Panc1 (cell line): ENCODE measurements at regions not wholly inside any gene's neighbourhood (a gene's known extent, or its start where the extent isn't known, plus 50 kb on each side); places are given as distances from the start of the nearest gene placed in this dataset.

Experiments used
- ATAC-seq: fragments of 200-7000 bp; cut with Tn5 transposase; 2 replicates; pipeline ENCODE4 v1.9.1; 2020; ENCODE audit warnings: mild to moderate bottlenecking, moderate library complexity
- BruUV-seq: library from RNA; stranded (reverse); fragments of 400-500 nt; replicated peaks from 2 replicates; lab custom pipeline; 2021; lab: Mats Ljungman, UMichigan
- CTCF ChIA-PET: fragments of 300-600 bp; sonication (Branson Sonifier 250); formaldehyde crosslinking; loops from one replicate; lab custom pipeline; 2022; ENCODE audit warnings: antibody characterized with exemption; lab: Charles Lee
- POLR2A ChIA-PET: fragments of 300-600 bp; sonication (Branson Sonifier 250); formaldehyde crosslinking; loops from one replicate; lab custom pipeline; 2022; ENCODE audit warnings: antibody characterized with exemption; lab: Charles Lee
- DNase-seq: peaks from one replicate; pipeline ENCODE4 v3.0.0-alpha.2; 2010; ENCODE audit warnings: low read depth, low spot score
- H3K27ac ChIP-seq: 2 replicates; pipeline ENCODE4 v1.5.1; 2011; ENCODE audit warnings: mild to moderate bottlenecking, low read length, inconsistent platforms
- H3K27me3 ChIP-seq: fragments of 200-500 bp; sonication (Bioruptor generic); 2 replicates; pipeline ENCODE4 v1.6.0; 2014; ENCODE audit warnings: low read length, inconsistent platforms; ENCODE audit not compliant: control insufficient read depth, insufficient read depth
- H3K36me3 ChIP-seq: fragments of 200-500 bp; sonication (Bioruptor generic); 2 replicates; pipeline ENCODE4 v1.5.1; 2014; ENCODE audit warnings: inconsistent platforms, mild to moderate bottlenecking, low read length, moderate library complexity; ENCODE audit not compliant: control insufficient read depth, insufficient read depth
- H3K4me1 ChIP-seq: 2 replicates; pipeline ENCODE4 v1.5.1; 2011; ENCODE audit warnings: inconsistent platforms, mild to moderate bottlenecking, low read length, moderate library complexity; ENCODE audit not compliant: control insufficient read depth, insufficient read depth
- H3K4me3 ChIP-seq, 2 experiments: 2 replicates each; pipeline ENCODE4 v1.5.1; 2011 to 2012; ENCODE audit warnings: low read depth in 2 of 2, low read length in 2 of 2, mild to moderate bottlenecking in 2 of 2, inconsistent platforms in 1 of 2, moderate library complexity in 1 of 2
- H3K9me3 ChIP-seq: fragments of 200-500 bp; sonication (Bioruptor generic); 2 replicates; pipeline ENCODE4 v1.5.1; 2014; ENCODE audit warnings: low read depth, mild to moderate bottlenecking, inconsistent platforms, low read length, moderate library complexity; ENCODE audit not compliant: control insufficient read depth, insufficient read depth
- POLR2AphosphoS5 ChIP-seq: IDR thresholded peaks from 2 replicates; pipeline ENCODE4 v1.6.1; 2012; ENCODE audit warnings: mild to moderate bottlenecking, low read depth, low read length, moderate library complexity
- REST ChIP-seq, 2 experiments: IDR thresholded peaks; 2 replicates each; pipeline ENCODE4 v1.6.1; 2011 to 2012; ENCODE audit warnings: low read depth in 2 of 2, control low read depth in 1 of 2, low read length in 1 of 2, mild to moderate bottlenecking in 1 of 2, moderate library complexity in 1 of 2; ENCODE audit not compliant: insufficient read depth in 1 of 2
- SIN3A ChIP-seq: IDR thresholded peaks from 2 replicates; pipeline ENCODE4 v1.6.1; 2012; ENCODE audit warnings: low read depth, mild to moderate bottlenecking, low read length, moderate library complexity, borderline replicate concordance; ENCODE audit not compliant: insufficient read depth
- TCF7L2 ChIP-seq: IDR thresholded peaks from 2 replicates; pipeline ENCODE4 v1.6.1; 2011; ENCODE audit warnings: mild to moderate bottlenecking, low read depth, low read length, inconsistent platforms
- in situ Hi-C: cut with HindIII; loops from 2 replicates; pipeline ENCODE4 v1.10.0; 2016; ENCODE audit warnings: low sequenced_read_pairs, low pct_unique_long_range_greater_than_20kb
- intact Hi-C: fragments of 100-400 bp; cut with micrococcal nuclease; formaldehyde crosslinking; loops from one replicate; pipeline ENCODE4 v1.10.0; 2022; ENCODE audit not compliant: unreplicated experiment
- TF ChIP-seq, protein P1 (sequence below): fragments of 450-650 bp; IDR thresholded peaks from 2 replicates; pipeline ENCODE4 v1.5.1; 2017; ENCODE audit warnings: mild to moderate bottlenecking

DNA sequence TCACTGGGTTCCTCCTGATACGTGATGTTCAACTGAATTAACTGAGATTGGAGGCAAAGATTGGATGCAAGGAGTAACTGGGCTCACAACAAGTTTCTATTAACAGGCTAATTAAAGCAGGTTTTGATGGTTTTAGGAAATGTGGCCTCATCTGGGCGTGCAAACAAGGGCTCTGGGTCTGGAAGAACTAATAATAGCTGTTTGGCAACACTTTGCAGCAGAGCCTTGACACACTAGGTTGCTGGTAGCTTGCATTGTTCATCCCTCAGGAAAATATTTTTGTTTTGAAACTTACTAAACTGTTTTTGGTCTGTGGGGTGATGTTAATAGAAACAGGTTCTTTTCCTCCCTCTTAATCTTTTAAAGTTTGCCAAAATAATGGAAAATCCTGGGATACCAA lies 117.2 kb upstream of the CD93 start:
- ChIA-PET POLR2A (no interaction called here), CTCF (no interaction called here)
- no TSS peak for BruUV-seq
- no peaks in the 10 kb centered on the region for H3K36me3 ChIP-seq
- no peak for TF ChIP-seq POLR2AphosphoS5
- no peak for TF ChIP-seq REST (IDR thresholded peaks at IDR 0.05; ENCODE audit: insufficient read depth in 1 of 2, low read depth in 2 of 2, low read length in 1 of 2)
- TF ChIP-seq SIN3A: no peak
- no peak for TF ChIP-seq TCF7L2
- TF ChIP-seq, protein P1, sequence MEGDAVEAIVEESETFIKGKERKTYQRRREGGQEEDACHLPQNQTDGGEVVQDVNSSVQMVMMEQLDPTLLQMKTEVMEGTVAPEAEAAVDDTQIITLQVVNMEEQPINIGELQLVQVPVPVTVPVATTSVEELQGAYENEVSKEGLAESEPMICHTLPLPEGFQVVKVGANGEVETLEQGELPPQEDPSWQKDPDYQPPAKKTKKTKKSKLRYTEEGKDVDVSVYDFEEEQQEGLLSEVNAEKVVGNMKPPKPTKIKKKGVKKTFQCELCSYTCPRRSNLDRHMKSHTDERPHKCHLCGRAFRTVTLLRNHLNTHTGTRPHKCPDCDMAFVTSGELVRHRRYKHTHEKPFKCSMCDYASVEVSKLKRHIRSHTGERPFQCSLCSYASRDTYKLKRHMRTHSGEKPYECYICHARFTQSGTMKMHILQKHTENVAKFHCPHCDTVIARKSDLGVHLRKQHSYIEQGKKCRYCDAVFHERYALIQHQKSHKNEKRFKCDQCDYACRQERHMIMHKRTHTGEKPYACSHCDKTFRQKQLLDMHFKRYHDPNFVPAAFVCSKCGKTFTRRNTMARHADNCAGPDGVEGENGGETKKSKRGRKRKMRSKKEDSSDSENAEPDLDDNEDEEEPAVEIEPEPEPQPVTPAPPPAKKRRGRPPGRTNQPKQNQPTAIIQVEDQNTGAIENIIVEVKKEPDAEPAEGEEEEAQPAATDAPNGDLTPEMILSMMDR: no peak
- DNase-seq: no peak
- ATAC-seq: no peak
- no peak overlapping the region for H3K4me3 ChIP-seq
- peaks cover 6% of the 10 kb centered on the region for H3K27me3 ChIP-seq
- intact Hi-C loops: loop anchor here (5.0 kb wide), 1 partner anchor 511 kb away; no protein-coding TSS in a partner anchor
- no peaks in the 10 kb centered on the region for H3K9me3 ChIP-seq
- in situ Hi-C loops: no loop called here
- no peaks in the 10 kb centered on the region for H3K4me1 ChIP-seq
- no peak overlapping the region for H3K27ac ChIP-seq

- no peaks in the 10 kb centered on the region for H3K9me3 ChIP-seq
- DNase-seq: no peak
- intact Hi-C loops (loop anchor here (5.0 kb wide), 1 partner anchor 509 kb away; no protein-coding TSS in a partner anchor), in situ Hi-C loops (no loop called here)
- CTCF ChIA-PET: interaction anchor here (1.3 kb wide), 1 partner anchor 510 kb away, joined by 17 read pairs; no protein-coding TSS in a partner anchor
- no peaks in the 10 kb centered on the region for H3K4me1 ChIP-seq
- POLR2A ChIA-PET: no interaction called here
- H3K27ac ChIP-seq: no peak overlapping the region
- ATAC-seq: no peak
- no peaks in the 10 kb centered on the region for H3K36me3 ChIP-seq
- TF ChIP-seq SIN3A: no peak
- TF ChIP-seq, protein P1: no peak
- TF ChIP-seq TCF7L2: no peak
- no peak for TF ChIP-seq POLR2AphosphoS5
- TF ChIP-seq REST (IDR thresholded peaks at IDR 0.05; ENCODE audit: insufficient read depth in 1 of 2, low read depth in 2 of 2, low read length in 1 of 2): no peak
- no peak overlapping the region for H3K4me3 ChIP-seq
- no TSS peak for BruUV-seq
- H3K27me3 ChIP-seq: peaks cover 6% of the 10 kb centered on the region
Observed at GRCh38 chr20:23201658-23202057, 115.5 kb upstream of the CD93 start.
